NK-92 treated with Interleukin-12 subunit alpha and Interleukin-12 subunit beta, amount 100 ng/mL, for 24 hours (cell line): ENCODE measurements at regions not wholly inside any gene's neighbourhood (a gene's known extent, or its start where the extent isn't known, plus 50 kb on each side); places are given as distances from the start of the nearest gene placed in this dataset.
"Not testable (repeated sequence)": the region's sequence is repeated elsewhere in the genome, so short reads cannot be mapped to it uniquely, and the experiment has no call there.

Source experiments
- DNase-seq: peaks from one replicate; lab custom pipeline; 2025; lab: John Stamatoyannopoulos, UW

- no peak for DNase-seq
Observed at GRCh38 chr13:81382246-81382645, 1041.3 kb upstream of the SPRY2 start.

GRCh38 chr13:81381560-81381959 lies 1040.6 kb upstream of the SPRY2 start:
- DNase-seq, result no peak

GRCh38 chr13:81379183-81379582 lies 1038.3 kb upstream of the SPRY2 start:
- no peak for DNase-seq

- DNase-seq, result no peak
Observed at GRCh38 chr13:81377921-81378320, 1037.0 kb upstream of the SPRY2 start.

- no peak for DNase-seq
Observed at GRCh38 chr13:81375709-81376108, 1034.8 kb upstream of the SPRY2 start.

- DNase-seq, result not testable (repeated sequence)
Observed at GRCh38 chr13:81362711-81363110, 1021.8 kb upstream of the SPRY2 start.

GRCh38 chr13:81350056-81350455 lies 1009.1 kb upstream of the SPRY2 start:
- DNase-seq, result no peak

- DNase-seq, result not testable (repeated sequence)
Observed at GRCh38 chr13:81340118-81341069, 999.5 kb upstream of the SPRY2 start.

- DNase-seq, result not testable (repeated sequence)
Observed at GRCh38 chr13:81339666-81340065, 998.7 kb upstream of the SPRY2 start.

- DNase-seq, result no peak
Observed at GRCh38 chr13:81334481-81334880, 993.6 kb upstream of the SPRY2 start.

- no peak for DNase-seq
Observed at GRCh38 chr13:81326913-81327312, 986.0 kb upstream of the SPRY2 start.

GRCh38 chr13:81320516-81320915 lies 979.6 kb upstream of the SPRY2 start:
- DNase-seq, result no peak

- no peak for DNase-seq
Observed at GRCh38 chr13:81319351-81319750, 978.4 kb upstream of the SPRY2 start.

GRCh38 chr13:81318231-81319019 lies 977.5 kb upstream of the SPRY2 start:
- DNase-seq, result no peak

GRCh38 chr13:81314461-81314860 lies 973.5 kb upstream of the SPRY2 start:
- DNase-seq, result no peak

GRCh38 chr13:81305928-81306327 lies 965.0 kb upstream of the SPRY2 start:
- no peak for DNase-seq

GRCh38 chr13:81304121-81304659 lies 963.3 kb upstream of the SPRY2 start:
- DNase-seq, result no peak

GRCh38 chr13:81302677-81303076 lies 961.8 kb upstream of the SPRY2 start:
- DNase-seq, result no peak

- DNase-seq, result no peak
Observed at GRCh38 chr13:81302125-81302524, 961.2 kb upstream of the SPRY2 start.

GRCh38 chr13:81295177-81295576 lies 954.3 kb upstream of the SPRY2 start:
- DNase-seq, result no peak

GRCh38 chr13:81293594-81294164 lies 952.8 kb upstream of the SPRY2 start:
- no peak for DNase-seq

- DNase-seq, result no peak
Observed at GRCh38 chr13:81283561-81283960, 942.6 kb upstream of the SPRY2 start.
